Hepatocyte (in vitro differentiated cells): ENCODE measurements at regions not wholly inside any gene's neighbourhood (a gene's known extent, or its start where the extent isn't known, plus 50 kb on each side); places are given as distances from the start of the nearest gene placed in this dataset.

ENCODE experiments used
- CTCF ChIP-seq: fragments of 200-600 bp; sonication (generic); IDR thresholded peaks from 2 replicates; pipeline ENCODE4 v1.5.1; 2016; ENCODE audit warnings: antibody characterized with exemption, mild to moderate bottlenecking; ENCODE audit not compliant: poor library complexity
- EZH2 ChIP-seq: fragments of 200-600 bp; sonication (generic); IDR thresholded peaks from 2 replicates; pipeline ENCODE4 v1.6.1; 2016; ENCODE audit warnings: antibody characterized with exemption, mild to moderate bottlenecking, borderline replicate concordance

GRCh38 chr1:22317920-22318243, 133.8 kb upstream of the ZBTB40 start:
- TF ChIP-seq CTCF = no peak
- TF ChIP-seq EZH2 = no peak
